ENCODE measurements at regions not wholly inside any gene's neighbourhood (a gene's known extent, or its start where the extent isn't known, plus 50 kb on each side); places are given as distances from the start of the nearest gene placed in this dataset.

GRCh38 chr2:12941203-12941602 is 224.5 kb downstream of the TRIB2 start:
- H3K79me1 ChIP-seq (ENCODE audit: insufficient read depth, low read depth, low read length, poor library complexity, severe bottlenecking), result no peaks in the 10 kb centered on the region
- no peaks in the 10 kb centered on the region for H3K9me3 ChIP-seq (ENCODE audit: control insufficient read depth, low read depth, low read length)
- no peaks in the 10 kb centered on the region for H3K79me2 ChIP-seq (ENCODE audit: insufficient read depth, low read length)
- no peak overlapping the region for H2AK5ac ChIP-seq (ENCODE audit: insufficient read length, low read length)
- no peak overlapping the region for H3K27ac Mint-ChIP-seq
- H3K23me2 ChIP-seq (ENCODE audit: insufficient read length, low read depth, low read length, poor library complexity, severe bottlenecking), result no peaks in the 10 kb centered on the region
- no peaks in the 10 kb centered on the region for H3K27me3 Mint-ChIP-seq (ENCODE audit: low read depth)
- H3K4me1 ChIP-seq (ENCODE audit: insufficient read depth, low read length), result no peaks in the 10 kb centered on the region
- no peak overlapping the region for H3K4me2 ChIP-seq (ENCODE audit: insufficient read depth, insufficient read length, low read length)
- no peaks in the 10 kb centered on the region for H3K36me3 Mint-ChIP-seq (ENCODE audit: insufficient read depth in 1 of 3, low read depth in 3 of 3)
- H3K18ac ChIP-seq (ENCODE audit: insufficient read length, low read depth, low read length), result no peak overlapping the region
- H3K4me1 Mint-ChIP-seq, result no peaks in the 10 kb centered on the region
- H3K4me3 Mint-ChIP-seq, result no peak overlapping the region
- no peaks in the 10 kb centered on the region for H3K9me3 Mint-ChIP-seq
- H3K27ac ChIP-seq (ENCODE audit: insufficient read length, low read depth, low read length), result no peak overlapping the region
- no peak overlapping the region for H2BK120ac ChIP-seq (ENCODE audit: low read depth, low read length, poor library complexity, severe bottlenecking)
- no peak overlapping the region for H2BK15ac ChIP-seq (ENCODE audit: low read depth, low read length)
- TF ChIP-seq CTCF (conservative IDR thresholded peaks at IDR 0.05), result no peak
- no peak overlapping the region for H2BK20ac ChIP-seq (ENCODE audit: low read depth, low read length, poor library complexity, severe bottlenecking)
- H3T11ph ChIP-seq (ENCODE audit: low read length), result no peak overlapping the region
- no peaks in the 10 kb centered on the region for H4K20me1 ChIP-seq (ENCODE audit: control insufficient read depth, insufficient read depth, insufficient read length)
- no peak overlapping the region for H3K9ac ChIP-seq (ENCODE audit: extremely low read depth, insufficient read length, low read length)
- no peak overlapping the region for H4K8ac ChIP-seq (replicated peaks; ENCODE audit: insufficient read length, low read depth, low read length)
- H2BK5ac ChIP-seq (ENCODE audit: insufficient read length, low read length), result no peak overlapping the region
- no peak overlapping the region for H2AFZ ChIP-seq (ENCODE audit: low read length)
- no peaks in the 10 kb centered on the region for H3K27me3 ChIP-seq (ENCODE audit: insufficient read depth, low read length)
- H3K56ac ChIP-seq (ENCODE audit: insufficient read length, low read depth, low read length), result no peak overlapping the region
- no peak overlapping the region for H2BK12ac ChIP-seq (ENCODE audit: insufficient read length, low read depth, low read length)
- no peak overlapping the region for H3K14ac ChIP-seq (ENCODE audit: insufficient read depth, low read length)
- H3K4ac ChIP-seq (ENCODE audit: low read depth, low read length), result no peak overlapping the region
- H4K91ac ChIP-seq (ENCODE audit: insufficient read length, low read depth, low read length), result no peak overlapping the region
- H4K5ac ChIP-seq (ENCODE audit: insufficient read length, low read depth, low read length), result no peak overlapping the region
- no peak overlapping the region for H3K23ac ChIP-seq (ENCODE audit: insufficient read length, low read depth, low read length)
- no peak for DNase-seq
